Activated naive CD8-positive, alpha-beta T cell treated with anti-CD3 and anti-CD28 coated beads for 36 hours (primary cell): ENCODE measurements at regions not wholly inside any gene's neighbourhood (a gene's known extent, or its start where the extent isn't known, plus 50 kb on each side); places are given as distances from the start of the nearest gene placed in this dataset.

Experiments
- DNase-seq: peaks from one replicate; pipeline ENCODE4 v3.0.0; 2021
- H3K27ac Mint-ChIP-seq: one replicate; pipeline ENCODE4 v1.8.0; 2022; ENCODE audit warnings: mild to moderate bottlenecking, moderate library complexity, mixed read lengths
- H3K27me3 Mint-ChIP-seq: one replicate; pipeline ENCODE4 v1.8.0; 2022; ENCODE audit warnings: mild to moderate bottlenecking, mixed read lengths
- H3K36me3 Mint-ChIP-seq: one replicate; pipeline ENCODE4 v1.8.0; 2021; ENCODE audit warnings: mild to moderate bottlenecking, mixed read lengths
- H3K4me1 Mint-ChIP-seq: one replicate; pipeline ENCODE4 v1.8.0; 2021; ENCODE audit warnings: mixed read lengths
- H3K4me3 Mint-ChIP-seq: one replicate; pipeline ENCODE4 v1.8.0; 2022; ENCODE audit warnings: mild to moderate bottlenecking, moderate library complexity, mixed read lengths
- H3K9me3 Mint-ChIP-seq: one replicate; pipeline ENCODE4 v1.8.0; 2022; ENCODE audit warnings: mixed read lengths

- no peak for DNase-seq
- Mint-ChIP-seq H3K27me3 (no peaks in the 10 kb centered on the region), H3K27ac (no peak overlapping the region), H3K4me1 (no peaks in the 10 kb centered on the region), H3K4me3 (no peak overlapping the region), H3K9me3 (peaks cover 5% of the 10 kb centered on the region), H3K36me3 (no peaks in the 10 kb centered on the region)
Observed at GRCh38 chr1:191290441-191290840, 812.8 kb upstream of the BRINP3 start.

GRCh38 chr1:191305370-191305769, 827.7 kb upstream of the BRINP3 start:
- no peaks in the 10 kb centered on the region for H3K27me3 Mint-ChIP-seq
- H3K36me3 Mint-ChIP-seq: no peaks in the 10 kb centered on the region
- no peaks in the 10 kb centered on the region for H3K4me1 Mint-ChIP-seq
- DNase-seq: no peak
- H3K4me3 Mint-ChIP-seq: no peak overlapping the region
- no peak overlapping the region for H3K27ac Mint-ChIP-seq
- H3K9me3 Mint-ChIP-seq: peaks cover 8% of the 10 kb centered on the region

GRCh38 chr1:191306916-191307315, 829.3 kb upstream of the BRINP3 start:
- Mint-ChIP-seq H3K4me1 (no peaks in the 10 kb centered on the region), H3K27me3 (no peaks in the 10 kb centered on the region), H3K36me3 (no peaks in the 10 kb centered on the region), H3K9me3 (peaks cover 8% of the 10 kb centered on the region), H3K27ac (no peak overlapping the region), H3K4me3 (no peak overlapping the region)
- no peak for DNase-seq

DNA sequence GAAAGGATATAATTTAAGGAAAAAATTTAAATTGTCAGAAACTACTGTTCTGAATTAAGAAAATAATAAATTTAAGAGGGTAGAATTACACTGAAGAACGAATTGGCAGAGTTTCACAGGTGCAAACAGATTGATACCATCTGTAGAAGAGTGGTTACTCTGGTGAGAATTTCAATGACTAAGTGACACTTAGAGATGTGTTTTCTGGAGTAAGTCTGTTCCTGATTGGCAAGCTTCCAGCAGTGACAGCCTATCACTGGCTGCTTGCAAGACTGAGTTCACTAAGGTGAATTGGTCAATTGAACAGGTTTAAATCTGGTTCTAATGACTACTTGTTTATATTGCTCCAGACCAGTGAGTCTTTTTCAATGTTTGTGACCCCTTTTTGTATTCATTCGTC, 838.2 kb upstream of the RGS18 start:
- no peaks in the 10 kb centered on the region for H3K4me1 Mint-ChIP-seq
- peaks cover 3% of the 10 kb centered on the region for H3K9me3 Mint-ChIP-seq
- H3K36me3 Mint-ChIP-seq: no peaks in the 10 kb centered on the region
- H3K27ac Mint-ChIP-seq: no peak overlapping the region
- no peak overlapping the region for H3K4me3 Mint-ChIP-seq
- no peak for DNase-seq
- no peaks in the 10 kb centered on the region for H3K27me3 Mint-ChIP-seq

DNA sequence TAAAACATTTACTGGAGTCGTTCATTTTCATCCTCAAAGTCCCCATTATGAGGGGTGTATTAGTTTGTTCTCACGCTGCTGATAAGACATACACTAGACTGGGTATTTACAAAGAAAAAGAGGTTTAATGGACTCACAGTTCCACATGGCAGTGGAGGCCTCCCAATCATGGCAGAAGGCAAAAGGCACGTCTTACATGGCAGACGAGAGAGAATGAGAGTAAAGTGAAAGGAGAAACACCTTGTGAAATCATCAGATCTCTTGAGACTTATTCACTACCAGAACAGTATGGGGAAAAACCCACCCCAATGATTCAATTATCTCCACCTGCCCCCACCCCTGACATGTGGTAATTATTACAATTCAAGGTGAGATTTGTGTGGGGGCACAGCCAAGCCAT, 830.4 kb upstream of the RGS18 start:
- no peaks in the 10 kb centered on the region for H3K4me1 Mint-ChIP-seq
- H3K4me3 Mint-ChIP-seq: no peak overlapping the region
- H3K27ac Mint-ChIP-seq: no peak overlapping the region
- H3K27me3 Mint-ChIP-seq: no peaks in the 10 kb centered on the region
- H3K36me3 Mint-ChIP-seq: no peaks in the 10 kb centered on the region
- no peak for DNase-seq
- peaks cover 4% of the 10 kb centered on the region for H3K9me3 Mint-ChIP-seq

DNA sequence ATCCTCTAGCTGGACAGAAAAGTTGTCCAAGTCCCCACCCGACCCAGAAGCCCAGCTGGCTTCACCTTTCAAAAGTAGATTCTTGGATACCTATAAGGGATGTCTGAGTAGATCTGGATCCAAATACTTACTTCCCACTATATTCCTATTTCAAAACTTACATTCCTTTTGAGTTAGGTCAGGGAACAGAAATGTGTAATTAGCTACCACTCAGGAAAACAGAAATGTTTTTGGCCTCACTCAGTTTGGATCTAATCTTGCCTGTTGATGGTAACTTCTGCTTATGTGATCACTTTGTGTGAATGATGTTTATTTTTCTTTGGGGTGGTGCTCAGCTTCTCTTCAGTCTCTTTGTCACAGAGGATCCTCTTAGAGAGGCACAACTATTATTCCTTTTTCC, 814.4 kb upstream of the RGS18 start:
- H3K27me3 Mint-ChIP-seq: no peaks in the 10 kb centered on the region
- no peaks in the 10 kb centered on the region for H3K36me3 Mint-ChIP-seq
- H3K4me1 Mint-ChIP-seq: no peaks in the 10 kb centered on the region
- no peak for DNase-seq
- no peak overlapping the region for H3K4me3 Mint-ChIP-seq
- H3K27ac Mint-ChIP-seq: no peak overlapping the region
- peaks cover 8% of the 10 kb centered on the region for H3K9me3 Mint-ChIP-seq

DNA sequence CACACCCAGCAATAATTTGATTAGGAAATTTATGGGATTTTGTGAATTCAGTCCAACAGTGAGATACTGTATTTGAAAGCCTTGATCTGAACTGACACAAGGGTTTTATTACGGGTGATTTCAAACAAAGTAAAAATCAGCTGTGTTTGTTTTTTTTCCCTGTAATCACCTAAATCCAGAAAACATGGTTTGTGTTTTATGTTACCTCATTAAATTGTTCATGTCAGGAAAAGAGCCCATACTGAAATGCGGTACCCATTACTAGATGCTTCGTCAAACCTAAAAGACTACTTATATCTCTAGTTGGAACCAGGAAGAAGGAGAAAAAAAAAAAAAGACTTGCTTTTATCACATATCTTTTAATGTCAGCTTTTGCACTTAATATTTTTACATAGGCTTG, 811.9 kb upstream of the RGS18 start:
- Mint-ChIP-seq H3K27ac (no peak overlapping the region), H3K4me1 (no peaks in the 10 kb centered on the region), H3K36me3 (no peaks in the 10 kb centered on the region), H3K27me3 (no peaks in the 10 kb centered on the region), H3K4me3 (no peak overlapping the region), H3K9me3 (peaks cover 8% of the 10 kb centered on the region)
- no peak for DNase-seq

GRCh38 chr1:191348328-191348727, 809.9 kb upstream of the RGS18 start:
- no peak for DNase-seq
- H3K4me1 Mint-ChIP-seq: no peaks in the 10 kb centered on the region
- H3K27me3 Mint-ChIP-seq: no peaks in the 10 kb centered on the region
- no peak overlapping the region for H3K4me3 Mint-ChIP-seq
- H3K27ac Mint-ChIP-seq: no peak overlapping the region
- no peaks in the 10 kb centered on the region for H3K36me3 Mint-ChIP-seq
- H3K9me3 Mint-ChIP-seq: peaks cover 6% of the 10 kb centered on the region

DNA sequence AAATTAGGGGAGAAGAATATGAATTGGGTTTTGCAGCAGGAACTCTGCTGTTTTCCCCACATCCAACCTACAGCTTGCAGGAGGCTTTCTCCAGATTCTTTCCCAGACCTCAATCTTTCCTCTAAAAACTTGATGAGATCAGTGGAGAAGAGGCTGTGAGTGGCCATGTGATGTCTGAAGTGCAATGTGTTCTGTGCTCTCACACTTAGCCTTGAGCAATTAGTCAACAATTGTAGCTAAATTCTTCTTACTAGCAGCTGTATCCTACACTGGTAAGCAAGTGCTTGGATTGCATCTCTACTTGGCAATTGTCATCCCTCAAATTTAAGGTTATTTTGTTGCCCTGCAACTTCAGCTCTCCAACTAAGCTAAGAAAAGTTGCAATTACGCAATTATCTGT, 807.3 kb upstream of the RGS18 start:
- H3K4me3 Mint-ChIP-seq: no peak overlapping the region
- no peaks in the 10 kb centered on the region for H3K27me3 Mint-ChIP-seq
- H3K9me3 Mint-ChIP-seq: peaks cover 9% of the 10 kb centered on the region

GRCh38 chr1:191358724-191359123, 799.5 kb upstream of the RGS18 start:
- Mint-ChIP-seq H3K27me3 (no peaks in the 10 kb centered on the region), H3K27ac (no peak overlapping the region), H3K4me3 (no peak overlapping the region), H3K36me3 (no peaks in the 10 kb centered on the region), H3K4me1 (no peaks in the 10 kb centered on the region), H3K9me3 (peaks cover 8% of the 10 kb centered on the region)
- no peak for DNase-seq

More for the DNA sequence above, 807.3 kb upstream of the RGS18 start:
- Mint-ChIP-seq H3K4me1 (no peaks in the 10 kb centered on the region), H3K36me3 (no peaks in the 10 kb centered on the region), H3K27ac (no peak overlapping the region)
- DNase-seq: no peak

- Mint-ChIP-seq H3K27ac (no peak overlapping the region), H3K36me3 (no peaks in the 10 kb centered on the region), H3K4me3 (no peak overlapping the region), H3K27me3 (no peaks in the 10 kb centered on the region), H3K4me1 (no peaks in the 10 kb centered on the region), H3K9me3 (peaks cover 17% of the 10 kb centered on the region)
- no peak for DNase-seq
Observed at GRCh38 chr1:191366686-191367085, 791.6 kb upstream of the RGS18 start.

GRCh38 chr1:191368891-191369654, 789.2 kb upstream of the RGS18 start:
- H3K4me1 Mint-ChIP-seq: no peaks in the 10 kb centered on the region

GRCh38 chr1:191371626-191372025, 786.6 kb upstream of the RGS18 start:
- H3K27me3 Mint-ChIP-seq: no peaks in the 10 kb centered on the region
- no peaks in the 10 kb centered on the region for H3K4me1 Mint-ChIP-seq
- DNase-seq: no peak
- H3K4me3 Mint-ChIP-seq: no peak overlapping the region
- peaks cover 31% of the 10 kb centered on the region for H3K9me3 Mint-ChIP-seq
- H3K36me3 Mint-ChIP-seq: no peaks in the 10 kb centered on the region
- no peak overlapping the region for H3K27ac Mint-ChIP-seq

More at GRCh38 chr1:191368891-191369654, 789.2 kb upstream of the RGS18 start:
- Mint-ChIP-seq H3K27ac (no peak overlapping the region), H3K4me3 (no peak overlapping the region), H3K9me3 (peaks cover 19% of the 10 kb centered on the region), H3K27me3 (no peaks in the 10 kb centered on the region), H3K36me3 (no peaks in the 10 kb centered on the region)
- no peak for DNase-seq

GRCh38 chr1:191388283-191388682, 770.0 kb upstream of the RGS18 start:
- Mint-ChIP-seq H3K36me3 (no peaks in the 10 kb centered on the region), H3K27ac (no peak overlapping the region), H3K27me3 (no peaks in the 10 kb centered on the region), H3K9me3 (peaks cover 12% of the 10 kb centered on the region), H3K4me1 (no peaks in the 10 kb centered on the region), H3K4me3 (no peak overlapping the region)
- no peak for DNase-seq

DNA sequence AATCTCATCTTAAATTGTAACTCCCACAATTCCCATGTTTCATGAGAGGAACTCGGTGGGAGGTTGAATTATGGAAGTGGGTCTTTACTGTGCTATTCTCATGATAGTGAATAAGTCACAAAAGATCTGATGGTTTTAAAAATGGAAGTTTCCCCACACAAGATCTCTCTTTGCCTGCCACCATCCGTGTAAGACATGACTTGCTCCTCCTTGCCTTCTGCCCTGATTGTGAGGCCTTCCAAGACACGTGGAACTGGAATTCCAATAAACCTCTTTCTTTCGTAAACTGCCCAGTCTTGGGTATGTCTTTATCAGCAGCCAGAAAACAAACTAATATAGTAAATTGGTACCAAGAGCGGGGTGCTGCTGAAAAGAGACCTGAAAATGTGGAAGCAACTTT, 761.6 kb upstream of the RGS18 start:
- Mint-ChIP-seq H3K36me3 (no peaks in the 10 kb centered on the region), H3K27ac (no peak overlapping the region), H3K27me3 (no peaks in the 10 kb centered on the region), H3K4me1 (no peaks in the 10 kb centered on the region), H3K9me3 (peaks cover 4% of the 10 kb centered on the region), H3K4me3 (no peak overlapping the region)
- no peak for DNase-seq

- Mint-ChIP-seq H3K27me3 (no peaks in the 10 kb centered on the region), H3K36me3 (no peaks in the 10 kb centered on the region), H3K4me3 (no peak overlapping the region), H3K9me3 (peaks cover 2% of the 10 kb centered on the region), H3K4me1 (no peaks in the 10 kb centered on the region), H3K27ac (no peak overlapping the region)
- no peak for DNase-seq
Observed at GRCh38 chr1:191398551-191398950, 759.7 kb upstream of the RGS18 start.
